H9 (cell line): ENCODE measurements at regions not wholly inside any gene's neighbourhood (a gene's known extent, or its start where the extent isn't known, plus 50 kb on each side); places are given as distances from the start of the nearest gene placed in this dataset.

ENCODE experiments used
- DNase-seq: peaks from one replicate; pipeline ENCODE4 v3.0.0-alpha.2; 2017
- H2AFZ ChIP-seq: one replicate; pipeline ENCODE4 v1.6.1; 2013; ENCODE audit warnings: mild to moderate bottlenecking, low read length, control low read depth, moderate library complexity
- H2AK5ac ChIP-seq: 2 replicates; pipeline ENCODE4 v1.6.1; 2013; ENCODE audit warnings: low read length, control low read depth, mixed read lengths; ENCODE audit not compliant: insufficient read length
- H2BK120ac ChIP-seq: one replicate; pipeline ENCODE4 v1.6.1; 2013; ENCODE audit warnings: low read depth, mild to moderate bottlenecking, low read length, control low read depth, inconsistent platforms; ENCODE audit not compliant: poor library complexity, severe bottlenecking
- H2BK12ac ChIP-seq: 2 replicates; pipeline ENCODE4 v1.6.1; 2013; ENCODE audit warnings: low read length, control low read depth, mixed read lengths, low read depth; ENCODE audit not compliant: insufficient read length
- H2BK15ac ChIP-seq: 2 replicates; pipeline ENCODE4 v1.6.1; 2013; ENCODE audit warnings: low read depth, low read length, control low read depth
- H2BK20ac ChIP-seq: one replicate; pipeline ENCODE4 v1.6.1; 2013; ENCODE audit warnings: low read depth, mild to moderate bottlenecking, low read length, control low read depth, inconsistent platforms; ENCODE audit not compliant: poor library complexity, severe bottlenecking
- H2BK5ac ChIP-seq: 2 replicates; pipeline ENCODE4 v1.6.1; 2013; ENCODE audit warnings: low read length, control low read depth, mixed read lengths; ENCODE audit not compliant: insufficient read length
- H3K14ac ChIP-seq: 2 replicates; pipeline ENCODE4 v1.6.1; 2013; ENCODE audit warnings: low read length, control low read depth; ENCODE audit not compliant: insufficient read depth
- H3K18ac ChIP-seq: 2 replicates; pipeline ENCODE4 v1.6.1; 2013; ENCODE audit warnings: low read depth, mild to moderate bottlenecking, mixed read lengths, low read length, control low read depth; ENCODE audit not compliant: insufficient read length
- H3K23ac ChIP-seq: 2 replicates; pipeline ENCODE4 v1.6.1; 2013; ENCODE audit warnings: low read length, control low read depth, mixed read lengths, low read depth; ENCODE audit not compliant: insufficient read length
- H3K23me2 ChIP-seq: 2 replicates; pipeline ENCODE4 v1.6.1; 2013; ENCODE audit warnings: low read depth, mild to moderate bottlenecking, mixed read lengths, low read length, control low read depth; ENCODE audit not compliant: insufficient read length, poor library complexity, severe bottlenecking
- H3K27ac ChIP-seq: 2 replicates; pipeline ENCODE4 v1.5.1; 2013; ENCODE audit warnings: low read length, control low read depth, mixed read lengths, low read depth; ENCODE audit not compliant: insufficient read length
- H3K27me3 ChIP-seq: 2 replicates; pipeline ENCODE4 v1.6.1; 2013; ENCODE audit warnings: low read length, control low read depth, inconsistent platforms; ENCODE audit not compliant: insufficient read depth
- H3K4ac ChIP-seq: 2 replicates; pipeline ENCODE4 v1.6.1; 2013; ENCODE audit warnings: low read depth, mild to moderate bottlenecking, control low read depth, inconsistent platforms, low read length, moderate library complexity
- H3K4me1 ChIP-seq: 2 replicates; pipeline ENCODE4 v1.6.1; 2013; ENCODE audit warnings: low read length, control low read depth, inconsistent platforms; ENCODE audit not compliant: insufficient read depth
- H3K4me2 ChIP-seq: 2 replicates; pipeline ENCODE4 v1.6.1; 2013; ENCODE audit warnings: low read length, control low read depth, mixed read lengths; ENCODE audit not compliant: insufficient read length, insufficient read depth
- H3K56ac ChIP-seq: 2 replicates; pipeline ENCODE4 v1.6.1; 2013; ENCODE audit warnings: low read depth, mild to moderate bottlenecking, mixed read lengths, low read length, control low read depth; ENCODE audit not compliant: insufficient read length
- H3K79me1 ChIP-seq: 2 replicates; pipeline ENCODE4 v1.6.1; 2013; ENCODE audit warnings: low read depth, mild to moderate bottlenecking, moderate library complexity, low read length, control low read depth, inconsistent platforms; ENCODE audit not compliant: insufficient read depth, poor library complexity, severe bottlenecking
- H3K79me2 ChIP-seq: 2 replicates; pipeline ENCODE4 v1.6.1; 2013; ENCODE audit warnings: low read length, control low read depth, inconsistent platforms; ENCODE audit not compliant: insufficient read depth
- H3K9ac ChIP-seq: 2 replicates; pipeline ENCODE4 v1.6.1; 2013; ENCODE audit warnings: low read length, control low read depth, mixed read lengths; ENCODE audit not compliant: insufficient read length; ENCODE audit errors: extremely low read depth
- H3K9me3 ChIP-seq: one replicate; pipeline ENCODE4 v1.6.1; 2013; ENCODE audit warnings: low read depth, low read length, inconsistent platforms; ENCODE audit not compliant: control insufficient read depth
- H3T11ph ChIP-seq: one replicate; pipeline ENCODE4 v1.6.1; 2013; ENCODE audit warnings: mild to moderate bottlenecking, low read length, control low read depth, inconsistent platforms
- H4K20me1 ChIP-seq: one replicate; pipeline ENCODE4 v1.6.1; 2013; ENCODE audit not compliant: control insufficient read depth, insufficient read length, insufficient read depth
- H4K5ac ChIP-seq: 2 replicates; pipeline ENCODE4 v1.6.1; 2013; ENCODE audit warnings: low read depth, mild to moderate bottlenecking, mixed read lengths, low read length, control low read depth; ENCODE audit not compliant: insufficient read length
- H4K8ac ChIP-seq: replicated peaks from 2 replicates; pipeline ENCODE4 v1.6.1; 2013; ENCODE audit warnings: low read length, control low read depth, mixed read lengths, low read depth; ENCODE audit not compliant: insufficient read length
- H4K91ac ChIP-seq: 2 replicates; pipeline ENCODE4 v1.6.1; 2013; ENCODE audit warnings: low read depth, mild to moderate bottlenecking, moderate library complexity, mixed read lengths, low read length, control low read depth; ENCODE audit not compliant: insufficient read length
- H3K27ac Mint-ChIP-seq, 3 experiments: 2 replicates in 2 of 3; 3 replicates in 1 of 3; pipeline ENCODE4 v1.8.0; 2020 to 2021; ENCODE audit warnings: mixed read lengths in 3 of 3, mild to moderate bottlenecking in 1 of 3, moderate library complexity in 1 of 3
- H3K27me3 Mint-ChIP-seq: 2 replicates; pipeline ENCODE4 v1.8.0; 2021; ENCODE audit warnings: low read depth, mild to moderate bottlenecking, moderate library complexity, mixed read lengths
- H3K36me3 Mint-ChIP-seq, 3 experiments: 2 replicates in 2 of 3; 3 replicates in 1 of 3; pipeline ENCODE4 v1.8.0; 2020 to 2021; ENCODE audit warnings: low read depth in 3 of 3, mixed read lengths in 3 of 3; ENCODE audit not compliant: insufficient read depth in 1 of 3
- H3K4me1 Mint-ChIP-seq, 2 experiments: 2 replicates each; pipeline ENCODE4 v1.8.0; 2020; ENCODE audit warnings: mixed read lengths in 2 of 2
- H3K4me3 Mint-ChIP-seq, 2 experiments: 2 replicates in 1 of 2; 3 replicates in 1 of 2; pipeline ENCODE4 v1.8.0; 2020 to 2021; ENCODE audit warnings: mild to moderate bottlenecking in 2 of 2, mixed read lengths in 2 of 2, moderate library complexity in 1 of 2
- H3K9me3 Mint-ChIP-seq, 2 experiments: 2 replicates in 1 of 2; 3 replicates in 1 of 2; pipeline ENCODE4 v1.8.0; 2020; ENCODE audit warnings: mild to moderate bottlenecking in 2 of 2, mixed read lengths in 2 of 2, moderate library complexity in 1 of 2
- CTCF ChIP-seq: fragments of 200-600 bp; sonication (generic); conservative IDR thresholded peaks from 3 replicates; pipeline ENCODE4 v1.8.0; 2021; ENCODE audit warnings: antibody characterized with exemption, mild to moderate bottlenecking
- WGBS: extraction: QIAGEN DNeasy Blood & Tissue Kit; methylation state at CpG from one replicate; pipeline ENCODE4 v1.1.7; 2013; ENCODE audit warnings: missing lambda C conversion rate, low lambda C conversion rate, mixed read lengths; ENCODE audit not compliant: insufficient read length; ENCODE audit errors: extremely low coverage; 5-methylcytosine and 5-hydroxymethylcytosine counted together

GRCh38 chr9:32873131-32873530, 89.8 kb downstream of the TMEM215 start:
- H3K4me2 ChIP-seq = no peak overlapping the region
- H3K27ac Mint-ChIP-seq = peak overlapping the region in 1 of 3 experiments; percentile 15; a peak in 1 of 7 replicates
- no peak overlapping the region for H3K27ac ChIP-seq
- H3K27me3 Mint-ChIP-seq = no peaks in the 10 kb centered on the region; the same call in 1 of the 2 replicates
- no peaks in the 10 kb centered on the region for H4K20me1 ChIP-seq
- no peak overlapping the region for H3T11ph ChIP-seq
- no peak for TF ChIP-seq CTCF
- H3K4me1 ChIP-seq = no peaks in the 10 kb centered on the region
- H3K79me1 ChIP-seq = no peaks in the 10 kb centered on the region
- no peak overlapping the region for H2AFZ ChIP-seq
- no peak overlapping the region for H2BK20ac ChIP-seq
- no peak overlapping the region for H2BK12ac ChIP-seq
- no peaks in the 10 kb centered on the region for H3K79me2 ChIP-seq
- DNase-seq = no peak
- H3K4ac ChIP-seq = no peak overlapping the region
- H3K9ac ChIP-seq = no peak overlapping the region
- H2AK5ac ChIP-seq = no peak overlapping the region
- H3K18ac ChIP-seq = no peak overlapping the region
- no peaks in the 10 kb centered on the region for H3K9me3 Mint-ChIP-seq
- no peak overlapping the region for H2BK120ac ChIP-seq
- no peak overlapping the region for H2BK15ac ChIP-seq
- WGBS = no CpG with 5 or more reads among the region's 8 CpGs
- no peaks in the 10 kb centered on the region for H3K4me1 Mint-ChIP-seq
- H3K36me3 Mint-ChIP-seq = no peaks in the 10 kb centered on the region
- H4K8ac ChIP-seq = no peak overlapping the region
- H4K5ac ChIP-seq = no peak overlapping the region
- H3K23ac ChIP-seq = no peak overlapping the region
- no peak overlapping the region for H4K91ac ChIP-seq
- no peak overlapping the region for H3K4me3 Mint-ChIP-seq
- no peak overlapping the region for H3K14ac ChIP-seq
- H2BK5ac ChIP-seq = no peak overlapping the region
- H3K9me3 ChIP-seq = no peaks in the 10 kb centered on the region
- H3K56ac ChIP-seq = no peak overlapping the region
- H3K23me2 ChIP-seq = no peaks in the 10 kb centered on the region
- H3K27me3 ChIP-seq = no peaks in the 10 kb centered on the region
